ENCODE measurements at regions not wholly inside any gene's neighbourhood (a gene's known extent, or its start where the extent isn't known, plus 50 kb on each side); places are given as distances from the start of the nearest gene placed in this dataset.

DNA sequence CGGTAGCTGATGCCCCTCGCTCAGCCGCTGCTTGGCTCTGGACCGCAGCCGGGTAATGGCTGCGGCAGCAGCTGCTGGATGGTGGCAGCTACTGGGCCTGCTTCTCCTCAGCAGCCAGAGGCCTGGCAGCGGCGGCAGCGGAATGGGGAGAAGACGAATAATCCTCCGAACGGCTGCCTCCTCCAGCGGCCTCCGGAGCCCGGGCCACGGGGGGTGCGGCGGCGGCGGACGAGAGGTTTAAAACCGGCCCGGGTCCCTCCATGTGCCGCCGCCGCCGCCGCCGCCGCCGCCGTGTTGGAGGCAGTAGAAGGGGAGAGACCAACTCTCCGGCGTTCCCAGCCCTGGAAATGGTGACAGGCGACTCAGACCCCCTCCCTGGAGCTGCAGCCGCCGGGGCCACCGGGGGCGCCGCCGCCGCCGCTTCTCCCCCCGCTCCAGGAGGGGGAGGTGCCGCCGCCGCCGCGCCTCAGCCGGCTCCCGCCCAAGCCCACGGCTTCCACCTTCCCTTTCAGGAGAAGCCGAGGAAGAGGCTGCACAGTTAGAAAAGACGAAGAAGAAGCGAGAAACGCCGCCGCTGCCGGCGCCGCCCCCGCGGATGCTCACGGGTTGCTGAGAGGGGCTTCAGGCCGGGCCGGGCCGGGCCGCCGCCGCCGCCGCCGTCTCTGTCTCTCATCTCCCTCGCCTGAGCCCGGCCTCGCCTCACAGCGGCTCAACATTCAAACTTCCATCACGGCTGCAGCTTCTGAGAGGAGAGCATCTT is 118.4 kb upstream of the PRSS3 start:
- peak overlapping the region in 1 of 2 donors; percentile 46 for H3K27ac ChIP-seq
- peak overlapping the region; percentile 71 for H3K4me3 ChIP-seq
- no peak for DNase-seq (ENCODE audit: low spot score)
- TF ChIP-seq, protein P1, sequence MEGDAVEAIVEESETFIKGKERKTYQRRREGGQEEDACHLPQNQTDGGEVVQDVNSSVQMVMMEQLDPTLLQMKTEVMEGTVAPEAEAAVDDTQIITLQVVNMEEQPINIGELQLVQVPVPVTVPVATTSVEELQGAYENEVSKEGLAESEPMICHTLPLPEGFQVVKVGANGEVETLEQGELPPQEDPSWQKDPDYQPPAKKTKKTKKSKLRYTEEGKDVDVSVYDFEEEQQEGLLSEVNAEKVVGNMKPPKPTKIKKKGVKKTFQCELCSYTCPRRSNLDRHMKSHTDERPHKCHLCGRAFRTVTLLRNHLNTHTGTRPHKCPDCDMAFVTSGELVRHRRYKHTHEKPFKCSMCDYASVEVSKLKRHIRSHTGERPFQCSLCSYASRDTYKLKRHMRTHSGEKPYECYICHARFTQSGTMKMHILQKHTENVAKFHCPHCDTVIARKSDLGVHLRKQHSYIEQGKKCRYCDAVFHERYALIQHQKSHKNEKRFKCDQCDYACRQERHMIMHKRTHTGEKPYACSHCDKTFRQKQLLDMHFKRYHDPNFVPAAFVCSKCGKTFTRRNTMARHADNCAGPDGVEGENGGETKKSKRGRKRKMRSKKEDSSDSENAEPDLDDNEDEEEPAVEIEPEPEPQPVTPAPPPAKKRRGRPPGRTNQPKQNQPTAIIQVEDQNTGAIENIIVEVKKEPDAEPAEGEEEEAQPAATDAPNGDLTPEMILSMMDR (IDR thresholded peaks at IDR 0.05): no peak

DNA sequence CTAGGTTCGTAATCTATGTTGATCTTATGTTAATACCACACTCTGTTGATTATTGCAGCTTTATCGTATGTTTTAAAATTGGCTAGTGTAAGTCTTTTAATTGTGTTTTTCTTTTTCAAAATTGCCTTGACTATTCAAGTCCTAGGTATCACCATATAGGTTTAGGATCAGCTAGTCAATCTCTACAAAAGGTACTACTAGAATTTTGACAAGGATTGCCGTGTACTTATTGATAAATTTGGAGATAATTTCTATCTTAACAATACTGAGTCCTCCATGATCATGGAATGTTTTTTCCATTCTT is 117.9 kb upstream of the PRSS3 start:
- H3K4me3 ChIP-seq: peak overlapping the region; percentile 71
- no peak for DNase-seq (ENCODE audit: low spot score)
- TF ChIP-seq, protein P1 (IDR thresholded peaks at IDR 0.05): no peak
- no peak overlapping the region for H3K27ac ChIP-seq

GRCh38 chr9:33677961-33678360 is 117.4 kb upstream of the PRSS3 start:
- no peak for DNase-seq (ENCODE audit: low spot score)
- no peak overlapping the region for H3K27ac ChIP-seq
- TF ChIP-seq, protein P1 (IDR thresholded peaks at IDR 0.05): no peak
- no peak overlapping the region for H3K4me3 ChIP-seq

GRCh38 chr9:33682551-33682950 is 112.8 kb upstream of the PRSS3 start:
- H3K4me3 ChIP-seq: no peak overlapping the region
- TF ChIP-seq, protein P1 (IDR thresholded peaks at IDR 0.05): no peak
- DNase-seq (ENCODE audit: low spot score): no peak
- no peak overlapping the region for H3K27ac ChIP-seq

GRCh38 chr9:33684831-33685230 is 110.5 kb upstream of the PRSS3 start:
- H3K27ac ChIP-seq: no peak overlapping the region
- TF ChIP-seq, protein P1 (IDR thresholded peaks at IDR 0.05): no peak
- DNase-seq (ENCODE audit: low spot score): no peak
- no peak overlapping the region for H3K4me3 ChIP-seq

- H3K4me3 ChIP-seq: no peak overlapping the region
- TF ChIP-seq, protein P1 (IDR thresholded peaks at IDR 0.05): no peak
- no peak for DNase-seq (ENCODE audit: low spot score)
- no peak overlapping the region for H3K27ac ChIP-seq
Measured at GRCh38 chr9:33686942-33687341, 108.4 kb upstream of the PRSS3 start.

- TF ChIP-seq, protein P1 (IDR thresholded peaks at IDR 0.05): no peak
- no peak for DNase-seq (ENCODE audit: low spot score)
- H3K27ac ChIP-seq: no peak overlapping the region
- no peak overlapping the region for H3K4me3 ChIP-seq
Measured at GRCh38 chr9:33687779-33688178, 107.6 kb upstream of the PRSS3 start.

All from coronary artery (tissue), 2 donors.